IMR-90 (cell line): ENCODE measurements at regions not wholly inside any gene's neighbourhood (a gene's known extent, or its start where the extent isn't known, plus 50 kb on each side); places are given as distances from the start of the nearest gene placed in this dataset.

ENCODE experiments used
- BHLHE40 ChIP-seq: fragments of 150-350 bp; IDR thresholded peaks from 2 replicates; pipeline ENCODE4 v1.6.1; 2016; ENCODE audit warnings: mild to moderate bottlenecking, low read depth, low read length
- CHD1 ChIP-seq: IDR thresholded peaks from 2 replicates; pipeline ENCODE4 v1.6.1; 2012; ENCODE audit warnings: low read depth, low read length, improper control_type of control experiment
- POLR2A ChIP-seq: IDR thresholded peaks from 2 replicates; pipeline ENCODE4 v1.6.1; 2012; ENCODE audit warnings: mild to moderate bottlenecking, low read depth, low read length
- TF ChIP-seq, protein P1 (sequence below): conservative IDR thresholded peaks from 2 replicates; pipeline ENCODE4 v1.5.1; 2012; ENCODE audit warnings: mild to moderate bottlenecking, low read depth, low read length, improper control_type of control experiment

DNA sequence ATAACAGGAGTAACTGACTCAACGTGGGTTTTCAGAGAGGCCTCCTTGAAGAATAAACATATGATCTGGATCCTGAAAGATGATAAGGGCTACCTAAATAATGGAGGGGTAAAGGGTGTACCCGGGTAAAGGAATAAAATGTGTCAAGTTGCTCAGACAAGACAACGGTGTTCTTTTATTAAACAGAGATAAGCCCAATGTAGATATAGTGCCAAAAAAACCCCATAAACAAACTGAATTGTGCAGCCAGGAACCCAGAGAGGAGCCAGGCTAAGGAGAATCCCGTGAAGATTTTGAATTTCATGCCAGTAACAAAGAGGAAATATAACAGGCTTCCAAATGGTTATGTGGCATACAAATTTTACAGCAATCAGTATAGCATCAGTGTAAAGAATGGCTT, 618.2 kb downstream of the CPS1 start:
- TF ChIP-seq, protein P1, sequence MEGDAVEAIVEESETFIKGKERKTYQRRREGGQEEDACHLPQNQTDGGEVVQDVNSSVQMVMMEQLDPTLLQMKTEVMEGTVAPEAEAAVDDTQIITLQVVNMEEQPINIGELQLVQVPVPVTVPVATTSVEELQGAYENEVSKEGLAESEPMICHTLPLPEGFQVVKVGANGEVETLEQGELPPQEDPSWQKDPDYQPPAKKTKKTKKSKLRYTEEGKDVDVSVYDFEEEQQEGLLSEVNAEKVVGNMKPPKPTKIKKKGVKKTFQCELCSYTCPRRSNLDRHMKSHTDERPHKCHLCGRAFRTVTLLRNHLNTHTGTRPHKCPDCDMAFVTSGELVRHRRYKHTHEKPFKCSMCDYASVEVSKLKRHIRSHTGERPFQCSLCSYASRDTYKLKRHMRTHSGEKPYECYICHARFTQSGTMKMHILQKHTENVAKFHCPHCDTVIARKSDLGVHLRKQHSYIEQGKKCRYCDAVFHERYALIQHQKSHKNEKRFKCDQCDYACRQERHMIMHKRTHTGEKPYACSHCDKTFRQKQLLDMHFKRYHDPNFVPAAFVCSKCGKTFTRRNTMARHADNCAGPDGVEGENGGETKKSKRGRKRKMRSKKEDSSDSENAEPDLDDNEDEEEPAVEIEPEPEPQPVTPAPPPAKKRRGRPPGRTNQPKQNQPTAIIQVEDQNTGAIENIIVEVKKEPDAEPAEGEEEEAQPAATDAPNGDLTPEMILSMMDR, result no peak
- TF ChIP-seq BHLHE40 (no peak), POLR2A (no peak), CHD1 (no peak)
